ENCODE measurements at regions not wholly inside any gene's neighbourhood (a gene's known extent, or its start where the extent isn't known, plus 50 kb on each side); places are given as distances from the start of the nearest gene placed in this dataset.
"Not testable (repeated sequence)": the region's sequence is repeated elsewhere in the genome, so short reads cannot be mapped to it uniquely, and the experiment has no call there.

DNA sequence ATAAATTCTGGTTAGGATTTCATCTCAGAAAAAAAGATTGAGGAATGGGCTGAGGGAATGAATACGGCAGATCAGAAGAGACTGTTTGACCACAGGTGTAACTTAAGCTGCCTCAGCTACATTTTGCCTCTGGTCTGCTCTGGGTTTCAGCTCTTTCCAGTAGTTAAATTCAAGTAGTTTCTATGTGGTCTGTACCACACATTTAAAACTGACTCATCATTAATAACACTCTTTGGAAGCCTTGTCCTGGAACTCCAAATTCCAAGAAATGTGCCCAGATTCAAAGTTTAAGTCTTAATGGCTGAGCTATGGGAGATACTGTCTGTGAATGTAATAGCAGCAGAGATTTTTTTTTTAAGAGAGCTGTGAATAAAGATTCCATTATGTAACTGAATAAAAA is 133.1 kb upstream of the IGSF10 start:
- no peak for DNase-seq

DNA sequence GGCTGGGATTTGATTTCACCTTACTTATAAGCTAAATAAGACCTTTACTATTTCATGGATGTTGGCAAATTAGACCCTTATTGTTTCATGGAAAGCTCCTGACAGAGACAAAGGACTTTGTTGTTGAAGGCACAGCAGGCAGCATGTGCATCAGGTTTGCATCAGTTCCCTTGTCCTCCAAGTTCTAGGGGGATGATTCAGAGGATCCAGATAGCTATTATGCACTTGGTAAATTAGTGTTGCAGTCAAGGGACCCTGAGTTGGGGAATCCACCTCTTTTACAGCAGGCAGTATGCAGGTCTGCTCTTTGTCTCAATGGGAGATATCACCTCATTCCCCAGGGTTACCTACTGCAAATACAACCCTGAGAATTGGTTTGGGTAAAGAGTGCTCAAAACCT is 131.4 kb upstream of the IGSF10 start:
- no peak for DNase-seq

DNA sequence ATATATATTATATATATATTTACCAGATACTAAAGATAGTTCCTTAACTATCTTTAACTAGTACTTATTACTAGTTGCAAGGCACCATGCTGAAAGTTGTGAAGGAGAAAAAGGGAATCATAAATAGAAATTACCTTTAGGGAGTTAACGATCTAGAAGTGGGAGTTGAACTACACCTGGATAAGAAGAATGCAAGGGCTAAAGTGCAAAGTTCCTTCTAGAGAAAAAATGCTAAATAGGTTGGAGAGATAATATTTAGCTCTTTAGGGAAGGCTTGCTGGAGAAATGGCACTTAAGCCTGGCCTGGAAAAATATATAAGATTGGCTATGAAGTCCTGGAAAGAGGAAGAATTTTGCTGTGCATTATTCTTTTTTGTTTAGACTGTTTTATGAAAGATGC is 130.6 kb upstream of the IGSF10 start:
- DNase-seq = no peak

DNA sequence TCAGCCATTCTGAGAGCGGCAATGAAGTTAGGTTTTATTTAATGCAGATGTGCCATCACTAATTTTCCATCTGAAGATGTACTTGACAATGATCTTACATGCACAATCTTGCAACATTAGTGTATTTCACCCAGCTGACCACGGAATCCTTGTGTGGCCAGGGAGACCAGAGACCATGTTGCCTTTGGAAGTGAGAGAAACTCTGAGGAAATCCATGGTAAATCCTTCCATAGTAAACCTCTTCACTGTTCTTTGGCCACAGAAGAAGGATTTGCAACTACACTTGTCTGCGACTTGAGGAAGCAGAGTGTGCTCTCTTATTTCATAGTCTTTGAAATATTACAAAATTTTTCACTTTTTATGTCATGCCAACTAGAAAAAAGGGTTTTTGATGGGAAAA is 128.4 kb upstream of the IGSF10 start:
- DNase-seq = no peak

DNA sequence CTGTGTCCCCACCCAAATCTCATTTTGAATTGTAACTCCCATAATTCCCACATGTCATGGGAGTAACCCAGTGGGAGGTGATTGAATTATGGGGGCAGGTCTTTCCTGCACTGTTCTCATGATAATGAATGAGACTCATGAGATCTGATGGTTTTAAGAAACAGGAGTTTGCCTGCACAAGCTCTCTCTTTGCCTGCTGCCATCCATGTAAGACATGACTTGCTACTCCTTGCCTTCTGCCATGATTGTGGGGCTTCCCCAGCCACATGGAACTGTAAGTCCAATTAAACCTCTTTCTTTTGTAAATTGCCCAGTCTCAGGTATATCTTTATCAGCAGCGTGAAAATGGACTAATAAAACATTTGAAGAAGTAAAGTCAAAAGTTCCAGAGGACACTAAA is 126.8 kb upstream of the IGSF10 start:
- not testable (repeated sequence) for DNase-seq

DNA sequence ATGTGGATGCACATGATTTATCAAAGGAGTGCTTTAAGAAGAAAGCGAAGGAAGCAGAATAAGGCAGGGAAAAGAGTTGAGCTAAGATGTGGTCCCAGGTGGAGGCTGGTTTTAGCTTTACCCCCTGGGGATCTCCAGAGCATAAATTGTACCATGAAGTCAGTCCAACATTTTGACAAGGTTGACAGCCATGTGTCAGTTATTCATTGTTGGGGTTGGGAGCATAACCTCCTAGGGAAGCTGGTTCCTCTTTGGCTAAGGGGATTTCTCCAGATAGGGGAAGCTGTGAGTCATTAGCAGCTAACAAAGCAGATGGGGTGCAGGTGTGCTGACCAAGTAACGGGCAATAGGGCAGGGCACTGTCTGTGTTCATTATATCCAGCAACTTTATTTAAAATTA is 123.7 kb upstream of the IGSF10 start:
- DNase-seq = peak; percentile 21 to 68 (median 66)

DNA sequence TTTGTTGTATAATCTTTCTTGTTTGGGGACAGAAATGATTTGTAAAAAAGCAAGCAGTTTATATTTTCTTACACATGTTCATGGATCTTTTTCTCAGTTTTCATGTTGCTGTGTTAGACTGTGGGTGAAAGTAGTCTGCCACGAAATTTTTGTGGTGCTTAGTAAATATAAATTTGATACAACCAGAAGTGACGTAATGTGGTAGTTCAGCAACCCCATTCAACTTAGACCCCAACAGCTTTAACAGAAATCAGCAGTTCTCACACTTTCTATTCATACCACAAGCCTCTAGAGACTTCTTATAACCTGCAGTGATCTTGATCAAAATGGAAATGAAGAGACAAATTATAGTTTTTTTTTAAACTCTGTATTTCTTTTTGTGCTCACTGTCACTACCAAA is 120.2 kb upstream of the IGSF10 start:
- DNase-seq = no peak

DNA sequence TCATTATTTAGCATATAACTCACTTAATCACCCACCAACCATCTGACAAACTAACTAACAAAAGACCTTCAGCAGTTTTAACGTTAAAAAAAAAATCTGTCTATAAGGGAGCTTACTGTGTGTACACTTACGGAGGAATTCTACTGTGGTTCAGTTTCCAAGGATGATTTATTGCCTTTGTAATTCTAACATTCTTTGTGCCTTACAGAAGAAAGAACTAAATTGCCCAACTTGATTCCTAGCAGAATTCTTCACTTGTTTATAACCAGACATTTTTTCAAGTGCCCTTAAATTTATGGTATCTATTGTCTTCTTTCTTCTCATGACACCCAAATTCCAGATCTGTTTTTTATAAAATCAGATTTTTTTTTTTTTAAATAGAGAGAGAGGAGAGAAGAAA is 119.7 kb upstream of the IGSF10 start:
- no peak for DNase-seq

DNA sequence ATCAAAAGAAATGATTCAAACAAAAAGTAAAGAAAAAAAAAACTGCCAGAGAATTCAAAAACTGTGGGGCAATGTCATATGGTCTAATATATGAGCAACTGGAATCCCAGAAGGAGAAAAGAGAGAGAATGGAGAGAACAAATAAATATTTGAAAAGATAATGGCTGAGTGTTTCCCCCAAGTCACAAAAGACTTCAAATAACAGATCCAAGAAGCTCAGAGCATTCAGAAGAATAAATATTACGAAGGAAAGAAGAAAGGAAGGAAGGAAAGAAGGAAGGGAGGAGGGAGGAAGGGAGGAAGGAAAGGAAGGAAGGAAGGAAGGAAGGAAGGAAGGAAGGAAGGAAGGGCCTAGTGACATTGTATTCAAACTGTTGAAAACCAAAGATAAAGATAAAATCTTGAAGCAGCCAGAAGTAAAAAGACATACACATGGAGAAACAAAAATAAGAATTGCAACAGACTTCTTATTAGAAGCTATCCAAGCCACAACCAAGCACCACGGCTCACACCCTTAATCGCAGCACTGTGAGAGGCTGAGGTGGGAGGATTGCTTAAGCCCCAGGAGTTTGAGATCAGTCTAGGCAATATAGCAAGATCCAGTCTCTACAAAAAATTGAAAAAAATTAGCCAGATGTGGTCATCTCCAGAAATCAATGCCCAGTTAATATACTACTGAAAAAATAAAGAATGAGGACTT is 118.9 kb upstream of the IGSF10 start:
- peak in 1 of 4 experiments; percentile 10 for DNase-seq

DNA sequence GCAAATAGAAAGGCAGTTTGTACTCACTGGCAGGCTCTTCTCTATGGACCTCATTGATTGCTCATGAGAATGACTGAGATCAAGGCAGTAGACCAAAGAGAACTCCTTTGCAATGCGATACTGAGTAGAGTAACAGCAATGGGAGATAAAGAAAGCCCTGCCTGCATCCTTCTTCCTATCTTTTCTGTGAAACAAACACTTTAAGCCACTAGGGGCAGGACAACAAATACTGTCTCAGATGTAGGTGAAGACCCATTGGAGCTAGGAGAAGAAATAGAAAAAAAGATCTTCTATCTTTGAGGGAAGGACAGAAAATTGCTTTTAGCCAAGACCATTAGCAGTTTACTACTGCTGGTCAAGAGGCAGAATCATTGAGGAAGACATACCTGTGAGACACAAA is 117.6 kb upstream of the IGSF10 start:
- DNase-seq = no peak

DNA sequence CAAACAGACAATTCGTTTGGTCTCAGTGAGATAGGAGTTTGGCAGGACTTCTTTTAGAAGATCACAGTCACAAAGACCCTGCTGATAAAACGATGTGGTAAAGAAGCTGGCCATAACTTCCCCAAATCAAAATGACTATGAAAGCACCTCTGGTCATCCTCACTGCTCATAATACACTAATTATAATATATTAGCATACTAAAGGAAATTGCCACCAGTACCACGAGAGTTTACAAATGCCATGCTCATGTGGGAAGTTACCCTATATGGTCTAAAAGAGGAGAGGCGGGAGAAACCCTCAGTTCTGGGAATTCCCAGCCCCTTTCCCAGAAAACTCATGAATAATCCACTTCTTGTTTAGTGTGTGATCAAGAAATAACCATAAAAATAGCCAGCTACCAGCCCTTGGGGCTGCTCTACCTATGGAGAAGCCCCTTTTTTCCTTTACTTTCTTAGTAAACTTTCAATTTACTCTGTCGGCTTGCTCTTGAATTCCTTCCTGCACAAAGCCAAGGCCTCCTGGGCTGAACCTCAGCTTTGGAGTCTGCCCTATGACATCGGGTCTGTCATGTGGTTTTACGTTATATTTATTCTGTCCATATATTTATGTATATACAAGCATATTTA is 115.8 kb upstream of the IGSF10 start:
- no peak for DNase-seq

DNA sequence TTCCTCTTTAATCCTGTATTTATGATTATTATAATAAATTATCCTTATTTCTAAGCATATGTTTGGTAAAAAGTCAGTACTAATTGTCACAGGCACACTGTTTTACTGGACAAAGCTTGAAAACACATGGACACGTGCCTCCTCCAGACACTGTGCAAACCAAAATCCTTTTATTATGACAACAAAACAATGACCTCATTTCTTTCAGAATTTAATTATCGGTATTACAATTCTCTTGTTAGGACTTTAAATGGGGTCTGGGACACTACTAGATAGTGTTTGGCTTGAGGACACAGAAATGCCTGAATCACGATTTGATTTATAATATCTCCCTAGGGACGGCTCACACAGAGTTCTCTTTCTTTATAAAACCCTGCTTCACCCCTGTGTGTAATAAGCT is 107.3 kb upstream of the IGSF10 start:
- DNase-seq = no peak

DNA sequence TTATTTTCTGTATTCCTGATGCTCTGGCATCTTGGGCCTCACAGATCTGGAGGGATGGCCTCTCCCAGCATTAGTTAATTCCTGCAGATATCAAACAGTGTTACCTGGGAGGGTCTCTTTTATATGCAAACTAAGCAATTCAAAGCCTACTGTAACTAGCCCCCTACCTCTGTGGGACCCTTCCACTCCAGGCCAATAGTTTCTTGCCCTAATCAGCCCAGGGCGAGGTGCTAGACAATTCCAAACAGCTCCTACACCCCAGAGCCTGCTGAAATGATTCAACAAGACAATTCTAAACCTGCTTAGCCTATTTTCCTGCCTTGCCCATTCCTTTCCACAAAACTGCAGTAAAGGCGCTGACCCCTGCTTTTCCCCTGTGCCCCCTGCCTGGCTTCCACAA is 106.6 kb upstream of the IGSF10 start:
- no peak for DNase-seq

DNA sequence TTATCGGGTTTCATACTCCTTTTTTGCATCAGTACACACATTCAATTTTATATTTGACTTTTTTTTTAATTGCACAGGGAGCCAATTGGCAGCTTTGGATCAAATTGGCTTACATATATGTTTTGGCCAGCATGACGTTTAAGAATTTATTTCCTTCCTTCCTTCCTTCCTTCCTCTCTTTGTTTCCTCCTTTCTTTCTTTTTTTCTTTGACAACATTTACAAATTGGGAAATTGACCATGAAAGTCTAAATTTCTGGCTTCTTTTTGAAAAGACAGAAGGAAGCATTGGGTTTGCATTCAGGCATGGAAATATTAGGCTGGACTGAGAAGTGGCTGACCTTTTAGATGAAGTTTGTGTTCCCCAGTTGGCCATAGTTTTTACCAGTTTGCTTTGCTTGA is 103.4 kb upstream of the IGSF10 start:
- no peak for DNase-seq

DNA sequence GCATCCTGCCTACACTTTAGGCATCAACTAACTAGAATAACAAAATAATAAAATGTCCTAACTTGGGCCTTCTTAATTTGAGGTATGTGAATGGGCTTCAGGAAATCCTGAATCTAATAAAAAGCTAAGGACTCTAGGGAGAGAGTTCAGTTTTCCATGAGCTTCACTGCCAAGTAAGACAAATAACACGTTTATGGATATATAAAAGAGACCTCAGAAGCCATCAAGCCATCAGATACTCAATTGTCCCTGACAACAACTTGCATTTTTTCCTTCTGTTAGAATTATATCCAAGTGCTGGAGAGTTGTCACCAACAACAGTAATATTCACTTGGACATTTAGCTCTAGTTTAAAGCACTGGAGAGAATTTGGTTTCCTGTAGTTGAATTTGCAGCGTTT is 102.4 kb upstream of the IGSF10 start:
- no peak for DNase-seq

DNA sequence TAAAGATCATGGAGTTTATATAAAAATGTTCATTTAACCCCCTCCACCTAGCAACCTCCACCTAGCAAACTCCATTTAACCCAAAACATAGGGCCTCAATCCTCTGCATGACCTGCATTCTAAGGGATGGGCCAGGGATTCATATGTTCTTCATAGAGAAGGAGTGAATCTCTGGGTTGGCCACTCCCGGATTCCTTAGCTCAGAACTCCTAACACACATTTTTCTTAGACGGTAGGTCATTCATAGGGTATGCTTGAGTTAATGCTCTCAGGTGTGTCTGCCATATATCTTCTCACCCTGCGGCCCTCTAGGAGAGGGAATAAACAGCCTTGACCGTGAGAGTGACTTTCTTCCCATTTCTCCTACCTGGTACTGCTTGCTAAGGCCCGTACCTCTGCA is 102.0 kb upstream of the IGSF10 start:
- no peak for DNase-seq

DNA sequence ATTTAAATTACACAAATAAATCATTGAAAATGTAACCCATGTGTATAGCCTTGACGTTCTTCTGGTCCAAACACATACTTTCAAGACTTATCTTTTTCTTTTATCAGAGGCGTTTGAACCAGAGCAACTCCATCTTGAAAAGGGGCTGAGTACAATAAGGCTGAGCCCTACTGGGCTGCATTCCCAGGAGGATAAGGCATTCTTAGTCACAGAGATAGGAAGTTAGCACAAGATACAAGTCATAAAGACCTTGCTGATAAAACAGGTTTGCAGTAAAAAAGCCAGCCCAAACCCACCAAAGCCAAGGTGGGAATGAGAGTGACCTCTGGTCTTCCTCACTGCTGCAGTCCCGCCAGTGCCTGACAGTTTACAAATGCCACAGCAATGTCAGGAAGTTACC is 101.0 kb upstream of the IGSF10 start:
- no peak for DNase-seq

DNA sequence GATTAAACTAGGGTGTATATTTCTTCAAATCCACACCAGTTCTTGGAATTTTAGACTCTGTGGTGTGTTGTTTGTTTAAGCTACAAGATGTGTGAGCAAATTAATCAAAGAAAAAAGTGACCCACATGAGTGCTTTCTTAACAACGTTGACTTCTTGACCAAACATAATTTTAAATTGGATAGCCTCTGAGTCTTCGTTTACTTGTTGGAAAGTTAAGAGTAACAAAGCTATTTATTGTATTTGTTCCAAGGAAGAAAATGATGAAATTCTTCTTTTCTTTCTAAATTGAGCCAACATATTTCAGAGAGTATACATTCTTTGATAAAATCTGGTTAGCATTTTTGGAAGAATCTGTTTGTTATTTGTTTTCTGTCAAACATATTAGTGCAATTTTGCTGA is 99.9 kb upstream of the IGSF10 start:
- no peak for DNase-seq

DNA sequence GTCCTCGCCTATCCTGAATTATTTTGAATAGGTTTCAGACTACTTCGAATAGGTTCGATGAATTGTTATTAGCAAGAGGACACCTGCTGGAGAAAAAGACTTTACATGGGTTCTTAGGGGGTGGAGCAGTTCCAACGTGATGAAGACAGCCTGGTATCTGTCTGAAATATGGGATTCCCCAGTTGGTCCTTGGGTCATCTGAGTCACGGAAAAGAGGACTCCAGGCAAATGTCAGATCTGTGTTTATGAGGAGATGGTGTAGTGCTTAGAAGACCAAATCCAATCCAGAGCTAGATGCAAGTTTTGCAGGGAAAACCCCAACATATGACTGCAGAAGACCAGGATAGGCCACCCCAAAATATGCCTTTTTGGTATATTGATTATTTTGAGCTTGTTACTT is 98.9 kb upstream of the IGSF10 start:
- no peak for DNase-seq

DNA sequence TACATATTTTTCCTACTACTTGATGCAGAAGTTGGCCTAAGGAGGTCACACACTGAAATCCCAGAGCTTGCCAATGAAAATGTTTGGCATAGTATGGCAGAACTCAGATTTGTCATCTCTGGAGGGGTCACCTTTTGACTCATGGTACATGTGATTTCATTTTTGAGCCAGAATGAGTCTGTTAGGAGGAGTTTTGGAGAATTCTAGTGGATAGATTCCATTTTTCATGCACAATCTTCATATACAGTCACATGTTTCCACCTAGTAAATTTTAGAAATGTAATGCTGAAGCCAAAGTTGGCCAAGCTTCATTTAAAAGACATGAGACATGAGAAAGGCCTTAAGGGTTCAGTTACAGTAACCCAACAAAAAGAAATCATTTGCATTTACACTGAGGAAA is 97.8 kb upstream of the IGSF10 start:
- DNase-seq = no peak

DNA sequence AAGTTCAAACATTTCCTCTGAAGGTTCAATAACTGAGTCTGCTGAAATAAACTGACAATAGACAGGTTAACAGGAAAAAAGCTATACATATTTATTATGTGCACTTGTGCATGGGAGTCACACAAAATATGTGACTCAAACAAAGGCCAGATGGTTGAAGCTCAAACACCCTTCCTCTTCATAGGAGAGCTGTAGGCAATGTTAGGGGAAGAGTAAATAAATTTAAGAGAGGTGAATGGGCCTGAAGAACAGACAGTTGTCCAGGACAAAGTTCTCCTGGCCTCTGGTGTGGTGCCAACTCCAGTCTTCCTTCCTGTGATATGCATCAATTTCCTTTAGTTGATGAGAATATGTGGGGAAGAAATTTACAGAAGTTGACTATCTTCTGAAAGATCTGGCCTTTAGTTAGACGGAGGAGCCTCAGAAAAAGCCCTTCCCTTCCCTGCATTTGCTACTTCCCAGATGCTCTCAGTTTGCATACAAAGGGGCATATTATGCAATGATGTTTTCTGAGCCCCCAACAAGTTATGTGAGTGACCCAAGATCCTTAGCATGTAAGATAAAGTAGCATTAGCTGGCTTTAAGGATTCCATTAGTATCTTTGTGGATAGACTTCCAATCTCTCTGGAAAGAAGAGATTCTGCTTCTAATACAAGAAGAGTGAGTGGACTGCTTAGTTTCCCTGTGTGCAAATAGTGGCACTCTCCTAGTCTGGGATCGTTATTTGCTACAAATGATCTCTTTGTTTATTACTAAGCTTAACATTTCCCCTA is 96.4 kb upstream of the IGSF10 start:
- DNase-seq = peak in 2 of 4 experiments; percentile 15 to 21

DNA sequence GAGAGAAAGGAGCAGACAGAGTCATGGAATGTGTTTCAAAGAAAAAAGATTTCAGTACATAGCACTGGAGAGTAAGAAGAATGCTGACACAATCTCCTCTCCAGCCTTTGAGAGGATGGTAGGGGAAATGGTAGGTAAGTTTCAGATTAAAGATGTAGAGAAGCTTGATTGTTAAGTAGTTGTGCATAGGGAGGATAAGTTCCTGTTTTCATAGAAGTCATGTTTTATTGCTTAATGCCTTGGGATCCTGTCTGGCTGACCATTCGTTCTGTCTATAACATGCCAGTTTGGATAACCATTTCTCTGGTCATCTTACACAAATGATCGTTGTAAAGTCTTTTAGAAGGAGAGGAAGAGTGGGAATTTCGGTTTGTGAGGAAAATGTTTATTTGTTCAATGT is 95.7 kb upstream of the IGSF10 start:
- peak in 3 of 4 experiments; percentile 32 to 61 (median 57) for DNase-seq

DNA sequence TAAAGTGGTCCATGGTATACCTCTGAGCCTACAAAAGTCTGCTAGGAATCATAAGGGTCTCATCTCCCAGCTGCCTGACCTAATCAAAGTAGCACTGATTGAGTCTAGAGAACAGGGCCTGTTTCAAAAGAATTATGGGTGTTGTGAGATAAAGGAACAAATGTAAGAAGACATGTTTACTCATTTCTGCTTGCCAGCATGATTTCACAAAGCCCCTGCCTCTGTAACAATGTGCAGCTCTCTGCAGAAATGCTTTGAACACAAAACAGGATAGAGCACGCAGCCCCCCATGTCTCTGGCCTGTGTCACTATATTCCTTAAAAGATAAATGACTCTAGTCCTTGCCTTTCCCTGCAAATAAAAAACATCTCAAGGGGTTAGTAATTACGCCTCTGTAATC is 94.7 kb upstream of the IGSF10 start:
- no peak for DNase-seq

DNA sequence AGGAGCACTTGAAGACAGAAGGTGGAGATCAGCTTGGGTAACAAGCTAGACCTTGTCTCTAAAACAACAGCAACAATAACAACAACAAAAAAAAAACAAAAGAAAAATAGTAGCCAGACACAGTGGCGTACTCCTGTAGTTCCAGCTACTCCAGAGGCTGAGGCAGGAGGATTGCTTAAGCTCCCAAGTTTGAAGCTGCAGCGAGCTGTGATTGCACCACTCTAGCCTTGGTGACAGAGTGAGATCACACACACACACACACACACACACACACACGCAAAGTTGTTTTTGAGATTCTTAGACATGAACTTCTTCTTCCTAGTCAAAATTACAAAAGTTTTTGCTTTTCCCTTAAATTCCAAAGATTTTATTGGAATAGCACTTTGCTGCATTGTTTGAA is 93.0 kb upstream of the IGSF10 start:
- DNase-seq = peak; percentile 88 to 95 (median 92)
